ENCODE measurements at regions not wholly inside any gene's neighbourhood (a gene's known extent, or its start where the extent isn't known, plus 50 kb on each side); places are given as distances from the start of the nearest gene placed in this dataset.

DNA sequence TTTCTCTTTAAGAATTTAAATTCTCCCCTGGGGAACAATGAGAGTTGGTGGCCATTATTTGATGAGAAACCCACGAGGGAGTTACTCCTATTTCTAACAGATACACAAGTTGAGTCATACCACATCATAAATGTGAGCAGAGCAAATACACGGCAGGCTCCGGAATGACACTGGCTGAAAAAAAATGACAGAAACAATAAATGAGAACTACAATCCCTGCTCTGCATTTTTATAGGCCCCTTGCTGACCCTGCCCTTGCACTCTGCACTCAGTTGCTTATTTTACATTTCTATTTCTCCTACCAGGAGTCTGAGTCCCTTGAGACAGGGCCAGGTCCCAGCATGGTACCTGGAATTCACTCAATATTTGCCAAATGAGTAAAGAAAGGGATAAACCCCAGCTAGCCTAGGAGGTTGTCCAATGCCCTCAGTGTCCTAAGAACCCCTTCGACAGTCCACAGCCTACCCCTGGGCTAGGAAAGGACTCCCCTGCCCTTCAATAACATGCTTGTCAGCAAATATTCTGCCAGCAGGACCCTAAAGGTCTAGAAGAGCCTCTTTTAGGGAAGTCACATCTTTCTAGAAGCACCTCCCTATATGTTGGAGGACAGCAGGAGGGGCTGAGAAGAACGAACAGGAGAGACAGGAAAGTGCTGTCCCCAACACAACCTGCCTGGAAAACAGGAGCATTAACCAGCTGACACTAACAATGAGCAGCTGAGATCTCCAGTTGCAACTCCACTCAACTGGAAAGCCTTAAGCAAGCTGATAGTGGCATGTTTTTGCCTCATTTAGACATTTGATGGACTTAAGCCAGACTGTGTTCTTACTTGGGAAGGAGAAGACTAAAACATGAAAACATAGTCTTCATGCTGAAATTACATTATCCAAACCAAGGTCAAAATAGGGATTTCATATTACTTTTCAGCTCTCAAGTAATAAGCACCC lies 191.2 kb downstream of the ACTL7B start:
- no peak overlapping the region for H4K5ac ChIP-seq (ENCODE audit: insufficient read length, low read depth, low read length)
- no peak overlapping the region for H4K8ac ChIP-seq (replicated peaks; ENCODE audit: insufficient read length, low read depth, low read length)
- no peak overlapping the region for H3K4ac ChIP-seq (ENCODE audit: low read depth, low read length)
- H3K56ac ChIP-seq (ENCODE audit: insufficient read length, low read depth, low read length): no peak overlapping the region
- WGBS (ENCODE audit: extremely low coverage, insufficient read length, low lambda C conversion rate): no CpG with 5 or more reads among the region's 5 CpGs
- H3T11ph ChIP-seq (ENCODE audit: low read length): no peak overlapping the region
- H2AK5ac ChIP-seq (ENCODE audit: insufficient read length, low read length): no peak overlapping the region
- peaks cover 22 to 27% of the 10 kb centered on the region in 2 experiments for H3K9me3 Mint-ChIP-seq
- H3K18ac ChIP-seq (ENCODE audit: insufficient read length, low read depth, low read length): no peak overlapping the region
- H3K79me1 ChIP-seq (ENCODE audit: insufficient read depth, low read depth, low read length, poor library complexity, severe bottlenecking): no peaks in the 10 kb centered on the region
- H3K79me2 ChIP-seq (ENCODE audit: insufficient read depth, low read length): no peaks in the 10 kb centered on the region
- H3K27me3 Mint-ChIP-seq (ENCODE audit: low read depth): peaks cover 11% of the 10 kb centered on the region
- no peak overlapping the region for H3K9ac ChIP-seq (ENCODE audit: extremely low read depth, insufficient read length, low read length)
- TF ChIP-seq, protein P1, sequence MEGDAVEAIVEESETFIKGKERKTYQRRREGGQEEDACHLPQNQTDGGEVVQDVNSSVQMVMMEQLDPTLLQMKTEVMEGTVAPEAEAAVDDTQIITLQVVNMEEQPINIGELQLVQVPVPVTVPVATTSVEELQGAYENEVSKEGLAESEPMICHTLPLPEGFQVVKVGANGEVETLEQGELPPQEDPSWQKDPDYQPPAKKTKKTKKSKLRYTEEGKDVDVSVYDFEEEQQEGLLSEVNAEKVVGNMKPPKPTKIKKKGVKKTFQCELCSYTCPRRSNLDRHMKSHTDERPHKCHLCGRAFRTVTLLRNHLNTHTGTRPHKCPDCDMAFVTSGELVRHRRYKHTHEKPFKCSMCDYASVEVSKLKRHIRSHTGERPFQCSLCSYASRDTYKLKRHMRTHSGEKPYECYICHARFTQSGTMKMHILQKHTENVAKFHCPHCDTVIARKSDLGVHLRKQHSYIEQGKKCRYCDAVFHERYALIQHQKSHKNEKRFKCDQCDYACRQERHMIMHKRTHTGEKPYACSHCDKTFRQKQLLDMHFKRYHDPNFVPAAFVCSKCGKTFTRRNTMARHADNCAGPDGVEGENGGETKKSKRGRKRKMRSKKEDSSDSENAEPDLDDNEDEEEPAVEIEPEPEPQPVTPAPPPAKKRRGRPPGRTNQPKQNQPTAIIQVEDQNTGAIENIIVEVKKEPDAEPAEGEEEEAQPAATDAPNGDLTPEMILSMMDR (conservative IDR thresholded peaks at IDR 0.05): no peak
- H3K23me2 ChIP-seq (ENCODE audit: insufficient read length, low read depth, low read length, poor library complexity, severe bottlenecking): no peaks in the 10 kb centered on the region
- H3K4me2 ChIP-seq (ENCODE audit: insufficient read depth, insufficient read length, low read length): no peak overlapping the region
- no peak overlapping the region for H4K91ac ChIP-seq (ENCODE audit: insufficient read length, low read depth, low read length)
- H3K23ac ChIP-seq (ENCODE audit: insufficient read length, low read depth, low read length): no peak overlapping the region
- no peak overlapping the region for H2AFZ ChIP-seq (ENCODE audit: low read length)
- H2BK15ac ChIP-seq (ENCODE audit: low read depth, low read length): no peak overlapping the region
- H2BK20ac ChIP-seq (ENCODE audit: low read depth, low read length, poor library complexity, severe bottlenecking): no peak overlapping the region
- no peak overlapping the region for H2BK12ac ChIP-seq (ENCODE audit: insufficient read length, low read depth, low read length)
- peaks cover 10 to 27% (median 17%) of the 10 kb centered on the region in 3 experiments for H3K36me3 Mint-ChIP-seq (ENCODE audit: insufficient read depth in 1 of 3, low read depth in 3 of 3)
- H3K27ac Mint-ChIP-seq: no peak overlapping the region; a peak in 1 of 7 replicates
- H4K20me1 ChIP-seq (ENCODE audit: control insufficient read depth, insufficient read depth, insufficient read length): no peaks in the 10 kb centered on the region
- H3K4me3 Mint-ChIP-seq: no peak overlapping the region
- H3K27me3 ChIP-seq (ENCODE audit: insufficient read depth, low read length): no peaks in the 10 kb centered on the region
- H3K4me1 ChIP-seq (ENCODE audit: insufficient read depth, low read length): peaks cover 2% of the 10 kb centered on the region; the same call in 1 of the 2 replicates
- H3K4me1 Mint-ChIP-seq: peaks cover 27% of the 10 kb centered on the region in 2 experiments
- peaks cover 11% of the 10 kb centered on the region for H3K9me3 ChIP-seq (ENCODE audit: control insufficient read depth, low read depth, low read length)
- H2BK120ac ChIP-seq (ENCODE audit: low read depth, low read length, poor library complexity, severe bottlenecking): no peak overlapping the region
- DNase-seq: no peak
- no peak overlapping the region for H2BK5ac ChIP-seq (ENCODE audit: insufficient read length, low read length)
- H3K27ac ChIP-seq (ENCODE audit: insufficient read length, low read depth, low read length): no peak overlapping the region
- no peak overlapping the region for H3K14ac ChIP-seq (ENCODE audit: insufficient read depth, low read length)
